Esophagus (tissue), 2 donors: ENCODE measurements at regions not wholly inside any gene's neighbourhood (a gene's known extent, or its start where the extent isn't known, plus 50 kb on each side); places are given as distances from the start of the nearest gene placed in this dataset.

ENCODE experiments used
- H3K27ac ChIP-seq, 2 donors: one replicate each; pipeline ENCODE4 v1.5.1; 2013; ENCODE audit warnings: low read depth in 2 of 2, mild to moderate bottlenecking in 2 of 2, inconsistent platforms in 1 of 2, low read length in 1 of 2, moderate library complexity in 1 of 2
- H3K27me3 ChIP-seq, 2 donors: one replicate each; pipeline ENCODE4 v1.6.1; 2013; ENCODE audit warnings: low read length in 2 of 2, control low read depth in 1 of 2, mild to moderate bottlenecking in 1 of 2; ENCODE audit not compliant: insufficient read depth in 2 of 2, control insufficient read depth in 1 of 2
- H3K36me3 ChIP-seq, 2 donors: one replicate each; pipeline ENCODE4 v1.6.1; 2013; ENCODE audit warnings: low read length in 1 of 2; ENCODE audit not compliant: control insufficient read depth in 2 of 2, insufficient read depth in 2 of 2
- H3K4me1 ChIP-seq, 2 donors: one replicate each; pipeline ENCODE4 v1.6.1; 2013; ENCODE audit warnings: low read length in 1 of 2; ENCODE audit not compliant: control insufficient read depth in 2 of 2, insufficient read depth in 2 of 2
- H3K4me3 ChIP-seq, 2 donors: one replicate each; pipeline ENCODE4 v1.5.1; 2013; ENCODE audit warnings: low read length in 2 of 2, mild to moderate bottlenecking in 2 of 2, low read depth in 1 of 2, moderate library complexity in 1 of 2
- H3K9me3 ChIP-seq, 2 donors: one replicate each; pipeline ENCODE4 v1.6.1; 2013; ENCODE audit warnings: mild to moderate bottlenecking in 2 of 2, low read depth in 1 of 2, low read length in 1 of 2, moderate library complexity in 1 of 2; ENCODE audit not compliant: control insufficient read depth in 2 of 2, insufficient read depth in 1 of 2
- WGBS, 2 donors: extraction: QIAGEN DNeasy Blood & Tissue Kit; methylation state at CpG; one replicate each; pipeline ENCODE4 v1.1.7; 2013; 5-methylcytosine and 5-hydroxymethylcytosine counted together
- donor health status: healthy with polysubstance abuse.
- donor health status: Bipolar disorder and iron deficiency.

GRCh38 chr6:51398064-51398705 is 579.5 kb downstream of the TFAP2B start:
- Histone ChIP-seq H3K4me1 (no peaks in the 10 kb centered on the region), H3K36me3 (no peaks in the 10 kb centered on the region), H3K27me3 (no peaks in the 10 kb centered on the region), H3K4me3 (no peak overlapping the region), H3K27ac (no peak overlapping the region), H3K9me3 (no peaks in the 10 kb centered on the region)
- WGBS, 2 donors = 75 to 78% methylated on average over 5 of the region's 5 CpGs

DNA sequence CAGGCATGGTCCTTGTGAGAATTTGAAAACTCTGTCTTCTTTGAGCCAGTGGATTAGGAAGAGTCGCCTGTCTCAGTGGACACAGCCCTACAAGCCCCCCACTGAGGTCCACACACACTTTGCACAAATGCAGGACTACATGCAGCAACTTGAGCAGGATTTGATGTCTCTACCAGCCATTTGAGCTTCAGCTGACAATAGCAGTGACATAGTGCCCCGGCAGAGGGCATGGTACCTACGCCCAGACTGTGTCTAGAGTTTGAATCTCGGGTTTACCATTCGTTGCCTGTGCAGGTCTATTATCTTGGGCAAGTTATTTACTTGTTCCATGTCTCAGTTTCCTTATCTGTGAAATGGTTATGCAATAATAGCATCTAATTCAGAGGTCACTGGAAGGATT is 580.1 kb downstream of the TFAP2B start:
- Histone ChIP-seq H3K27ac (no peak overlapping the region), H3K4me1 (no peaks in the 10 kb centered on the region), H3K27me3 (no peaks in the 10 kb centered on the region), H3K9me3 (no peaks in the 10 kb centered on the region), H3K36me3 (no peaks in the 10 kb centered on the region), H3K4me3 (no peak overlapping the region)
- 73 to 83% methylated on average over 5 of the region's 5 CpGs for WGBS, 2 donors

GRCh38 chr6:51410453-51410852 is 591.8 kb downstream of the TFAP2B start:
- no peak overlapping the region for H3K27ac ChIP-seq

GRCh38 chr6:51411496-51412125 is 592.9 kb downstream of the TFAP2B start:
- Histone ChIP-seq H3K27ac (no peak overlapping the region), H3K4me1 (no peaks in the 10 kb centered on the region), H3K27me3 (no peaks in the 10 kb centered on the region), H3K36me3 (no peaks in the 10 kb centered on the region), H3K4me3 (no peak overlapping the region), H3K9me3 (no peaks in the 10 kb centered on the region)
- WGBS, 2 donors = 61 to 72% methylated on average over 4 of the region's 4 CpGs

More at GRCh38 chr6:51410453-51410852, 591.8 kb downstream of the TFAP2B start:
- 90 to 91% methylated on average over 19 to 25 of the region's 25 CpGs for WGBS, 2 donors
- no peaks in the 10 kb centered on the region for H3K4me1 ChIP-seq
- H3K4me3 ChIP-seq = no peak overlapping the region
- H3K27me3 ChIP-seq = no peaks in the 10 kb centered on the region
- no peaks in the 10 kb centered on the region for H3K36me3 ChIP-seq
- no peaks in the 10 kb centered on the region for H3K9me3 ChIP-seq

DNA sequence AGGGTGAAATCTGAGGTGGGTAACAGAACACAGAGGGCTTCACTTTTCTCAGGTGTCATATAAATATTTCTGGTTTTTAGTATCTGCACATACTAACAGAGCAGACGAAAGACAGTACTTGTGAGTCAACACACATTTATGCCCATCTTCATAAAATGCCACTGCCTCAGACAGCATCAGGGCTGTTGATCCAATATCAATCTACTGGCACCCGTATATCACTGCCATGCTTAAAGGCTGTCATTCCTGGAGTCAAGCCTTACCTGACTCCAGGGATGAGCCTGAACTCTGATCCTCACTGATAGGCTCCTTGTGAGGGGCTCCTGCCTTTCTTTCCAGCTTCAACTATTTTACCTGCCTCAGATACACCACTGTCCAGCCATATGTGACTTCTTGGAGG is 595.7 kb downstream of the TFAP2B start:
- H3K27ac ChIP-seq = no peak overlapping the region
- no peaks in the 10 kb centered on the region for H3K27me3 ChIP-seq
- no peak overlapping the region for H3K4me3 ChIP-seq
- no peaks in the 10 kb centered on the region for H3K36me3 ChIP-seq
- 73 to 90% methylated on average over 2 of the region's 2 CpGs for WGBS, 2 donors
- no peaks in the 10 kb centered on the region for H3K4me1 ChIP-seq
- no peaks in the 10 kb centered on the region for H3K9me3 ChIP-seq

DNA sequence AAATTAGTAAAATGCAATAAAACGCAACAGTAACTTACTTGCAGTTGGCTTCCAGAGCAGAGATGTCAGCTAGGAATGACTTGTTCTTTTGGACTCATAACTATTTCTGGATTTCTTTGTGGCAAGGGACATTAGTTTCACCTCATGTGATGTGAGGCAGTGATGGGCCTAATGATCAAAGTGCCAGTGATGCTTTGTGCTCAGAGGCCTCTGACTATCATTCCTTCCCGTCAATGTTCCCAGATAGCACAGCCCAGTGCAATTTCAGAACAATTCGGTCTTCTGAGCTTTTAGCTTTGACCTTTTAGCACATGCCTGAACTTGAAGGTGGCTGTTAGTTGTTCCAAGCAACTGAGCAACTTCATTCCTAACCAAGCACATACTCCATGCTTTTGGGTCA is 596.8 kb downstream of the TFAP2B start:
- 65 to 77% methylated on average over 3 of the region's 3 CpGs for WGBS, 2 donors
- H3K27me3 ChIP-seq = no peaks in the 10 kb centered on the region
- H3K36me3 ChIP-seq = no peaks in the 10 kb centered on the region
- no peaks in the 10 kb centered on the region for H3K4me1 ChIP-seq
- H3K4me3 ChIP-seq = no peak overlapping the region
- H3K27ac ChIP-seq = no peak overlapping the region
- H3K9me3 ChIP-seq = no peaks in the 10 kb centered on the region

DNA sequence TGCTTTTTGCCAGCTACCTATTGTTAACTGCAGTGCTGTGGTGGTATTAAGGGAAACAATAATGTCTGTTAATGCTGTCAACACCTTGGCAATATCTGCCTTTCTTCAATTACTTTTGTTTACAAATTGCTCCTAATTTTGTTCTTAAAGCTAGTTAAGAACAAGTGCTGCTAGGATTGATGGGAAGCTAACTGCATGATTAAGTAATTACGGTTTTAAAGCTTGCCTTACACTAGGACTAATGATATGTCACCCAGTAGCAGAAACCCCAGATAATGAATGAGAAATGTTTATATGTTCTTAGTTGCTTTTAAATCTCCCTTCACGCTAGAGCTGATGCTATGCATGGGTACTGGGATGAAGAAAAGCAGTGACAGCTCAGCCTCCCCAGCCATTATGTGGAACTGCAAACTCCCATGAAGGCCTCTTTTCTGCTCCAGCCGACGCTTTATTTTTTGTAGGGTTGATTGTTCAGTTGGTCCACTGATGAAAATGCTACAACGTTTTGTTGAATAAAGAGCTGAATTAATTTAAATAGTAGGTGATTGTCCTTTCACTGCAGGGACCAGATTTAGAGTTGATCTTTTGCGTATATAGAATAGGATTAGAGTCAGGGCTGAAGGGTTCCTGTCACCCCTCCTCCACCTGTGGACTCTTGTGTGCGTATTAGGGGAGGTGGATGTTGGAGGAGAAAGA is 610.5 kb downstream of the TFAP2B start:
- H3K4me3 ChIP-seq = no peak overlapping the region
- no peaks in the 10 kb centered on the region for H3K9me3 ChIP-seq
- H3K36me3 ChIP-seq = no peaks in the 10 kb centered on the region
- no peaks in the 10 kb centered on the region for H3K27me3 ChIP-seq
- 72 to 82% methylated on average over 7 of the region's 7 CpGs for WGBS, 2 donors
- no peak overlapping the region for H3K27ac ChIP-seq
- H3K4me1 ChIP-seq = no peaks in the 10 kb centered on the region

GRCh38 chr6:51430589-51430988 is 611.9 kb downstream of the TFAP2B start:
- H3K4me3 ChIP-seq = no peak overlapping the region
- 80 to 87% methylated on average over 2 of the region's 2 CpGs for WGBS, 2 donors
- no peaks in the 10 kb centered on the region for H3K27me3 ChIP-seq
- H3K36me3 ChIP-seq = no peaks in the 10 kb centered on the region
- no peaks in the 10 kb centered on the region for H3K4me1 ChIP-seq
- H3K9me3 ChIP-seq = no peaks in the 10 kb centered on the region
- H3K27ac ChIP-seq = no peak overlapping the region

DNA sequence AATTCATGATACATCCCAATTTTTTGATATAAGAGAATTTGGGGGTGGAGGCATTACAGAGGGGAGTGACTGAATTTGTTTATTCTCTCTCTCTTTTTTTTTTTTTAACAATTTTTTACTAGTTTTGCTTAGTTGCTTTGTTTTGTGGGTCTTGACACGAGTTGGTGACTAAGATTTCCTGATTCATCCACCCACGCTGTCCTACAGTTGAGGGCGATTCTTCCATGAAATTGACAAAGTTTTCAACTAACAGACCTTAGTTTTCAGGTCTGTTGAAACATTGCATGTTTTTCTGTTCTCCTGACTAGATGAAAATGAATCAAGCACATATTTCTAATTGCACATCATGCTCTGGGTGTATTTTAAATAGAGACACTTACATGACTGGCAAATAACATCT is 613.8 kb downstream of the TFAP2B start:
- no peak overlapping the region for H3K4me3 ChIP-seq
- H3K27ac ChIP-seq = no peak overlapping the region
- no peaks in the 10 kb centered on the region for H3K36me3 ChIP-seq
- 54 to 63% methylated on average over 3 of the region's 3 CpGs for WGBS, 2 donors
- H3K9me3 ChIP-seq = no peaks in the 10 kb centered on the region
- H3K4me1 ChIP-seq = no peaks in the 10 kb centered on the region
- H3K27me3 ChIP-seq = no peaks in the 10 kb centered on the region
